CD14-positive monocyte (primary cell): ENCODE measurements at regions not wholly inside any gene's neighbourhood (a gene's known extent, or its start where the extent isn't known, plus 50 kb on each side); places are given as distances from the start of the nearest gene placed in this dataset.

Experiments
- DNase-seq, 3 donors: peaks; one replicate each; pipeline ENCODE4 v3.0.0-alpha.2; 2011 to 2022
- H2AFZ ChIP-seq: 2 replicates; pipeline ENCODE4 v1.6.0; 2012; ENCODE audit warnings: mild to moderate bottlenecking, low read depth, low read length, inconsistent platforms; ENCODE audit not compliant: insufficient read depth, poor library complexity, severe bottlenecking
- H3K27ac ChIP-seq, 2 donors: 1 replicate in 1 of 2; 2 replicates in 1 of 2; pipeline ENCODE4 v1.5.1; 2012 to 2013; ENCODE audit warnings: low read length in 2 of 2, control low read depth in 1 of 2, inconsistent platforms in 1 of 2, low read depth in 1 of 2, mild to moderate bottlenecking in 1 of 2
- H3K27me3 ChIP-seq, 2 donors: one replicate each; pipeline versions ENCODE4 v1.6.0 to v1.6.1; 2011 to 2013; ENCODE audit warnings: low read length in 2 of 2; ENCODE audit not compliant: control insufficient read depth in 2 of 2, insufficient read depth in 2 of 2
- H3K36me3 ChIP-seq, 2 donors: replicated peaks in 1 of 2; 1 replicate in 1 of 2; 2 replicates in 1 of 2; pipeline versions ENCODE4 v1.5.1 to v1.6.1; 2012 to 2013; ENCODE audit warnings: low read length in 2 of 2, control low read depth in 1 of 2, inconsistent platforms in 1 of 2, mild to moderate bottlenecking in 1 of 2; ENCODE audit not compliant: insufficient read depth in 2 of 2, control insufficient read depth in 1 of 2
- H3K4me1 ChIP-seq, 2 donors: 1 replicate in 1 of 2; 2 replicates in 1 of 2; pipeline versions ENCODE4 v1.5.1 to v1.6.1; 2012 to 2013; ENCODE audit warnings: low read length in 2 of 2, control low read depth in 1 of 2, inconsistent platforms in 1 of 2, mild to moderate bottlenecking in 1 of 2, moderate library complexity in 1 of 2; ENCODE audit not compliant: insufficient read depth in 2 of 2, control insufficient read depth in 1 of 2
- H3K4me2 ChIP-seq: replicated peaks from 2 replicates; pipeline ENCODE3; 2012; ENCODE audit warnings: low read length, moderate library complexity, mild to moderate bottlenecking; ENCODE audit not compliant: poor library complexity, severe bottlenecking; ENCODE audit errors: extremely low read depth
- H3K4me3 ChIP-seq, 3 experiments: fragments of 200-600 bp in 1 of 3; sonication (generic) in 1 of 3; replicated peaks in 1 of 3; 1 replicate in 2 of 3; 2 replicates in 1 of 3; pipeline ENCODE4 v1.5.1; 2011 to 2013; ENCODE audit warnings: low read length in 3 of 3, mild to moderate bottlenecking in 3 of 3, control low read depth in 2 of 3, low read depth in 2 of 3, inconsistent platforms in 1 of 3, moderate library complexity in 1 of 3
- H3K79me2 ChIP-seq: 2 replicates; pipeline ENCODE4 v1.6.0; 2012; ENCODE audit warnings: mild to moderate bottlenecking, control low read depth, inconsistent platforms, low read length, moderate library complexity; ENCODE audit not compliant: insufficient read depth
- H3K9ac ChIP-seq: 2 replicates; pipeline ENCODE4 v1.6.0; 2017; ENCODE audit warnings: low read length, mild to moderate bottlenecking; ENCODE audit not compliant: insufficient read depth, poor library complexity, severe bottlenecking
- H3K9me3 ChIP-seq, 2 donors: replicated peaks in 1 of 2; 1 replicate in 1 of 2; 2 replicates in 1 of 2; pipeline versions ENCODE4 v1.5.1 to v1.6.1; 2012 to 2013; ENCODE audit warnings: low read length in 2 of 2, control low read depth in 1 of 2; ENCODE audit not compliant: control insufficient read depth in 1 of 2, insufficient read depth in 1 of 2
- H4K20me1 ChIP-seq: 2 replicates; pipeline ENCODE4 v1.6.0; 2012; ENCODE audit warnings: mild to moderate bottlenecking, low read length, control low read depth, moderate library complexity; ENCODE audit not compliant: insufficient read depth
- H3K27ac Mint-ChIP-seq, 7 donors: one replicate each; pipeline ENCODE4 v1.8.0; 2020; ENCODE audit warnings: mild to moderate bottlenecking in 7 of 7, mixed read lengths in 7 of 7, moderate library complexity in 6 of 7, inconsistent platforms in 2 of 7
- H3K27me3 Mint-ChIP-seq, 3 donors: one replicate each; pipeline ENCODE4 v1.8.0; 2021 to 2022; ENCODE audit warnings: low read depth in 3 of 3, mild to moderate bottlenecking in 3 of 3, mixed read lengths in 3 of 3, moderate library complexity in 3 of 3, inconsistent platforms in 1 of 3
- H3K36me3 Mint-ChIP-seq, 2 donors: one replicate each; pipeline ENCODE4 v1.8.0; 2020; ENCODE audit warnings: mixed read lengths in 2 of 2, inconsistent platforms in 1 of 2, mild to moderate bottlenecking in 1 of 2
- H3K4me1 Mint-ChIP-seq: one replicate; pipeline ENCODE4 v1.8.0; 2020; ENCODE audit warnings: mild to moderate bottlenecking, mixed read lengths
- H3K4me3 Mint-ChIP-seq, 2 donors: one replicate each; pipeline ENCODE4 v1.8.0; 2020; ENCODE audit warnings: mild to moderate bottlenecking in 2 of 2, mixed read lengths in 2 of 2, moderate library complexity in 1 of 2
- H3K9me3 Mint-ChIP-seq, 7 donors: one replicate each; pipeline ENCODE4 v1.8.0; 2020 to 2022; ENCODE audit warnings: mixed read lengths in 7 of 7, mild to moderate bottlenecking in 6 of 7, moderate library complexity in 6 of 7, inconsistent platforms in 2 of 7
- WGBS: methylation state at CpG from one replicate; pipeline ENCODE4 v1.1.5; 2013; ENCODE audit warnings: missing lambda C conversion rate; ENCODE audit not compliant: insufficient coverage; 5-methylcytosine and 5-hydroxymethylcytosine counted together
- intact Hi-C, 2 donors: fragments of 100-400 bp; cut with micrococcal nuclease; formaldehyde crosslinking; loops; one replicate each; pipeline versions ENCODE4 v1.15.0 to v1.15.1; 2023
- TF ChIP-seq, protein P1 (sequence below): fragments of 200-600 bp; IDR thresholded peaks from one replicate; pipeline ENCODE4 v1.8.0; 2022; ENCODE audit warnings: antibody characterized with exemption, mild to moderate bottlenecking

DNA sequence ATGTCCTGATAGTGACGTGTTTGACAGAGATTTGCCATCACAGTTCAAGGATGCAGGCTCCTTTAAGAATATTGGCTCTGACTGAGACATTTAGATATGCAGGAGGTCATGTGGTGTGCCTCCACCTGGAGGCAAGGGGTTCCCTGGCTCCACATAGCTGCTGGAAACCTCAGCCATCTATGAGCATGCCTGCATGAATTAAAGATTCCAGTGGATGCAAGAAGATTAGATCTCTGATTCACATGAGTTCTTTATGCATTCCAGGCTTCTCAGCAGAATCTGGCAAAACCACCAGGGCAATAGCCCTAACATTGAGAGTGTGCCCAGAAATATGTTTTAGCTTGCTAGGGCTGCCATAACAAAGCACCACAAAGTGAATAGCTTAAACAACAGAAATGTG lies 298.5 kb upstream of the AADAT start:
- no CpG with 5 or more reads among the region's 1 CpG for WGBS
- H3K27me3 ChIP-seq = no peaks in the 10 kb centered on the region
- H3K4me3 ChIP-seq = no peak overlapping the region
- intact Hi-C loops = no loop called here
- H3K9ac ChIP-seq = no peak overlapping the region
- no peak overlapping the region for H3K4me2 ChIP-seq
- H3K4me1 ChIP-seq = no peaks in the 10 kb centered on the region
- no peak overlapping the region for H3K4me3 Mint-ChIP-seq
- no peaks in the 10 kb centered on the region for H3K27me3 Mint-ChIP-seq
- H2AFZ ChIP-seq = no peak overlapping the region
- no peaks in the 10 kb centered on the region for H3K79me2 ChIP-seq
- H3K4me1 Mint-ChIP-seq = no peaks in the 10 kb centered on the region
- no peak overlapping the region for H3K27ac Mint-ChIP-seq
- TF ChIP-seq, protein P1, sequence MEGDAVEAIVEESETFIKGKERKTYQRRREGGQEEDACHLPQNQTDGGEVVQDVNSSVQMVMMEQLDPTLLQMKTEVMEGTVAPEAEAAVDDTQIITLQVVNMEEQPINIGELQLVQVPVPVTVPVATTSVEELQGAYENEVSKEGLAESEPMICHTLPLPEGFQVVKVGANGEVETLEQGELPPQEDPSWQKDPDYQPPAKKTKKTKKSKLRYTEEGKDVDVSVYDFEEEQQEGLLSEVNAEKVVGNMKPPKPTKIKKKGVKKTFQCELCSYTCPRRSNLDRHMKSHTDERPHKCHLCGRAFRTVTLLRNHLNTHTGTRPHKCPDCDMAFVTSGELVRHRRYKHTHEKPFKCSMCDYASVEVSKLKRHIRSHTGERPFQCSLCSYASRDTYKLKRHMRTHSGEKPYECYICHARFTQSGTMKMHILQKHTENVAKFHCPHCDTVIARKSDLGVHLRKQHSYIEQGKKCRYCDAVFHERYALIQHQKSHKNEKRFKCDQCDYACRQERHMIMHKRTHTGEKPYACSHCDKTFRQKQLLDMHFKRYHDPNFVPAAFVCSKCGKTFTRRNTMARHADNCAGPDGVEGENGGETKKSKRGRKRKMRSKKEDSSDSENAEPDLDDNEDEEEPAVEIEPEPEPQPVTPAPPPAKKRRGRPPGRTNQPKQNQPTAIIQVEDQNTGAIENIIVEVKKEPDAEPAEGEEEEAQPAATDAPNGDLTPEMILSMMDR = no peak
- H3K36me3 ChIP-seq = no peaks in the 10 kb centered on the region
- peaks cover 2 to 13% (median 3%) of the 10 kb centered on the region in 7 donors for H3K9me3 Mint-ChIP-seq
- H4K20me1 ChIP-seq = no peaks in the 10 kb centered on the region
- no peak overlapping the region for H3K27ac ChIP-seq
- DNase-seq = no peak
- H3K36me3 Mint-ChIP-seq = no peaks in the 10 kb centered on the region
- peaks cover 0 to 8% of the 10 kb centered on the region in 2 donors for H3K9me3 ChIP-seq

DNA sequence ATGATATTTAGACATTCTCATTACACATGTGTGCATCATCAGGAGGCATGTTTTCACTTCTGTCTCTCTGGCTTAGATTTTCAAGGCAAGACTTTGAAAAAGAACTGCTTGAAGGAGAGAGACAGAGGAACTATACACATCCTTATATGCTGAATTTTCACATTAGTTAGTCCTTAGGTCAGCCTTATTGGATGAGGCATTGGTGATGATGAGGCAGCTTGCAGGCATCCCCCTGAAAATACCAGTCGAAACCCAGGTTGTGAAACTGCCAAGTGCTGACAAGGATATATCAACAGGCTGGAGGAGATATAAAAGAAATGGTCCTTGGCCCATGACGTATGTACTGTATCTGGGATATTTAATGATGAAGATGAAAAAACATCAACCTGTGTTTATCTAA lies 297.2 kb upstream of the AADAT start:
- no peaks in the 10 kb centered on the region for H3K36me3 Mint-ChIP-seq
- no peak for DNase-seq
- no peaks in the 10 kb centered on the region for H4K20me1 ChIP-seq
- WGBS = no CpG with 5 or more reads among the region's 2 CpGs
- no peaks in the 10 kb centered on the region for H3K27me3 Mint-ChIP-seq
- H3K4me3 Mint-ChIP-seq = no peak overlapping the region
- intact Hi-C loops = no loop called here
- H3K4me2 ChIP-seq = no peak overlapping the region
- H3K9me3 Mint-ChIP-seq = peaks cover 2 to 14% (median 4%) of the 10 kb centered on the region in 7 donors
- H3K9ac ChIP-seq = no peak overlapping the region
- no peak overlapping the region for H2AFZ ChIP-seq
- TF ChIP-seq, protein P1 = no peak
- no peaks in the 10 kb centered on the region for H3K4me1 ChIP-seq
- H3K4me3 ChIP-seq = no peak overlapping the region
- H3K9me3 ChIP-seq = peaks cover 0 to 8% of the 10 kb centered on the region in 2 donors
- no peaks in the 10 kb centered on the region for H3K79me2 ChIP-seq
- H3K4me1 Mint-ChIP-seq = no peaks in the 10 kb centered on the region
- no peaks in the 10 kb centered on the region for H3K27me3 ChIP-seq
- H3K36me3 ChIP-seq = no peaks in the 10 kb centered on the region
- H3K27ac ChIP-seq = no peak overlapping the region
- no peak overlapping the region for H3K27ac Mint-ChIP-seq
